K562 (cell line): ENCODE measurements at regions not wholly inside any gene's neighbourhood (a gene's known extent, or its start where the extent isn't known, plus 50 kb on each side); places are given as distances from the start of the nearest gene placed in this dataset.

Experiments used
- ATAC-seq: fragments of 200-7000 bp; cut with Tn5 transposase; 3 replicates; pipeline ENCODE4 v1.9.1; 2020; ENCODE audit warnings: moderate library complexity
- BruUV-seq: library from RNA; stranded (reverse); fragments of 400-500 nt; replicated peaks from 2 replicates; lab custom pipeline; 2021; lab: Mats Ljungman, UMichigan
- CTCF ChIA-PET: fragments of 300-600 bp; formaldehyde crosslinking; extraction: SDS; loops from one replicate; lab custom pipeline; 2021; ENCODE audit warnings: low intra/inter-chr PET ratio; lab: Yijun Ruan, JAX
- POLR2A ChIA-PET: fragments of 300-600, 350-650 bp; sonication (Branson Sonifier 250); formaldehyde crosslinking; extraction: SDS; loops from one replicate; lab custom pipeline; 2021; ENCODE audit warnings: antibody characterized with exemption, inconsistent platforms; lab: Yijun Ruan, JAX
- DNase-seq, 4 experiments: peaks; one replicate each; pipeline versions ENCODE4 v3.0.0 to v3.0.0-alpha.2; 2011 to 2018; ENCODE audit warnings: low spot score in 3 of 4, mixed read lengths in 3 of 4; ENCODE audit errors: extremely low read depth in 1 of 4
- FAIRE-seq: peaks from 2 replicates; lab custom pipeline; 2011; peaks lifted over from hg19 to GRCh38; lab: Jason Lieb, UNC
- H2AFZ ChIP-seq: 2 replicates; pipeline ENCODE4 v1.6.0; 2011; ENCODE audit warnings: low read depth, low read length, control low read depth, inconsistent platforms
- H3K27ac ChIP-seq: fragments of 200-600 bp; 3 replicates; pipeline ENCODE4 v1.8.0; 2011; ENCODE audit warnings: low read depth, mild to moderate bottlenecking, control low read depth, inconsistent platforms, low read length, moderate library complexity, mixed read lengths; ENCODE audit errors: extremely low read depth
- H3K27me3 ChIP-seq, 2 experiments: fragments of 300-600 bp in 1 of 2; 2 replicates in 1 of 2; 3 replicates in 1 of 2; pipeline versions ENCODE4 v1.6.0 to v1.8.0; 2011; ENCODE audit warnings: inconsistent platforms in 2 of 2, low read length in 2 of 2, mild to moderate bottlenecking in 1 of 2, mixed read lengths in 1 of 2, moderate library complexity in 1 of 2; ENCODE audit not compliant: control insufficient read depth in 2 of 2, insufficient read depth in 2 of 2
- H3K36me3 ChIP-seq: fragments of 300-600 bp; 3 replicates; pipeline ENCODE4 v1.8.0; 2011; ENCODE audit warnings: mild to moderate bottlenecking, low read length, inconsistent platforms; ENCODE audit not compliant: control insufficient read depth, insufficient read depth
- H3K4me1 ChIP-seq, 2 experiments: fragments of 200-600 bp in 1 of 2; replicated peaks in 1 of 2; 2 replicates in 1 of 2; 3 replicates in 1 of 2; pipeline versions ENCODE4 v1.5.1 to v1.8.0; 2011; ENCODE audit warnings: inconsistent platforms in 2 of 2, low read length in 2 of 2, mild to moderate bottlenecking in 1 of 2, mixed read lengths in 1 of 2, moderate library complexity in 1 of 2; ENCODE audit not compliant: control insufficient read depth in 2 of 2, insufficient read depth in 2 of 2
- H3K4me2 ChIP-seq: 2 replicates; pipeline ENCODE4 v1.6.1; 2011; ENCODE audit warnings: low read length, control low read depth, inconsistent platforms, mixed read lengths; ENCODE audit not compliant: insufficient read depth
- H3K4me3 ChIP-seq: fragments of 200-600 bp; sonication (generic), shearing (Covaris generic); 2 replicates; pipeline ENCODE4 v1.5.1; 2016; ENCODE audit warnings: control low read depth, inconsistent platforms
- H3K79me2 ChIP-seq: fragments of 200-600 bp; 3 replicates; pipeline ENCODE4 v1.8.0; 2011; ENCODE audit warnings: low read length, inconsistent platforms; ENCODE audit not compliant: control insufficient read depth, insufficient read depth
- H3K9ac ChIP-seq, 2 experiments: 2 replicates each; pipeline versions ENCODE4 v1.6.0 to v1.6.1; 2011; ENCODE audit warnings: low read depth in 2 of 2, low read length in 2 of 2, control low read depth in 1 of 2, inconsistent platforms in 1 of 2, mild to moderate bottlenecking in 1 of 2, mixed read lengths in 1 of 2; ENCODE audit not compliant: insufficient read depth in 1 of 2
- H3K9me1 ChIP-seq: one replicate; pipeline ENCODE4 v1.6.0; 2011; ENCODE audit warnings: inconsistent platforms, mild to moderate bottlenecking, low read length, moderate library complexity; ENCODE audit not compliant: control insufficient read depth, insufficient read depth
- H3K9me3 ChIP-seq: replicated peaks from 2 replicates; pipeline ENCODE4 v1.5.1; 2011; ENCODE audit warnings: low read depth, low read length, inconsistent platforms; ENCODE audit not compliant: control insufficient read depth, insufficient read depth
- H4K20me1 ChIP-seq: replicated peaks from 2 replicates; pipeline ENCODE4 v1.6.1; 2011; ENCODE audit warnings: low read length, inconsistent platforms, mixed read lengths; ENCODE audit not compliant: control insufficient read depth, insufficient read depth
- MYNN ChIP-seq, 2 experiments: sonication (generic); formaldehyde crosslinking in 1 of 2; IDR thresholded peaks; 2 replicates each; pipeline versions ENCODE4 v1.5.0 to v1.6.1; 2016 to 2020; ENCODE audit warnings: antibody characterized with exemption in 1 of 2, missing genetic modification reagents in 1 of 2
- POU5F1 ChIP-seq: fragments of 150-350 bp; IDR thresholded peaks from 2 replicates; pipeline ENCODE4 v1.6.1; 2014; ENCODE audit warnings: borderline replicate concordance, low read length, low read depth, mild to moderate bottlenecking; ENCODE audit not compliant: partially characterized antibody
- RNF219 ChIP-seq: fragments of 250-450 bp; sonication (Bioruptor Pico); IDR thresholded peaks from 2 replicates; pipeline ENCODE4 v1.5.0; 2022; ENCODE audit warnings: mild to moderate bottlenecking
- RREB1 ChIP-seq: fragments of 250-450 bp; sonication (Bioruptor Pico); IDR thresholded peaks from 2 replicates; pipeline ENCODE4 v1.4.0; 2020
- RUNX1 ChIP-seq: sonication (generic); IDR thresholded peaks from 2 replicates; pipeline ENCODE4 v1.6.1; 2016; ENCODE audit warnings: antibody characterized with exemption, low read depth
- SAFB ChIP-seq: fragments of 200-400 bp; formaldehyde crosslinking; IDR thresholded peaks from 2 replicates; pipeline ENCODE4 v1.6.1; 2017; ENCODE audit warnings: low read depth, low read length, borderline replicate concordance
- TAL1 ChIP-seq: fragments of 450-650 bp; IDR thresholded peaks from 2 replicates; pipeline ENCODE4 v1.6.1; 2016; ENCODE audit warnings: mild to moderate bottlenecking
- TEAD4 ChIP-seq, 2 experiments: sonication (generic) in 1 of 2; formaldehyde crosslinking in 1 of 2; IDR thresholded peaks; 2 replicates each; pipeline versions ENCODE4 v1.6.1 to v1.8.0; 2012 to 2022; ENCODE audit warnings: borderline replicate concordance in 1 of 2, inconsistent platforms in 1 of 2, low read length in 1 of 2, mild to moderate bottlenecking in 1 of 2, missing genetic modification reagents in 1 of 2
- ZFX ChIP-seq: sonication (generic); formaldehyde crosslinking; IDR thresholded peaks from 2 replicates; pipeline ENCODE4 v1.8.0; 2022; ENCODE audit warnings: mild to moderate bottlenecking, missing genetic modification reagents, moderate library complexity
- WGBS: fragments of 100-300 bp; shearing (Covaris generic); methylation state at CpG from one replicate; pipeline ENCODE4 v1.1.6; 2016; ENCODE audit warnings: low coverage, mixed read lengths; ENCODE audit not compliant: insufficient coverage; ENCODE audit errors: missing lambda C conversion rate; 5-methylcytosine and 5-hydroxymethylcytosine counted together
- in situ Hi-C: fragments of 300-500 bp; cut with MboI; formaldehyde crosslinking; loops from 4 replicates; pipeline ENCODE4 v1.15.0; 2018; ENCODE audit warnings: inconsistent platforms, mixed read lengths
- intact Hi-C: fragments of 100-400 bp; cut with micrococcal nuclease; formaldehyde crosslinking; loops from 2 replicates; pipeline ENCODE4 v1.14.2; 2022
- TF ChIP-seq, protein P1 (sequence below), 2 experiments: fragments of 450-650 bp in 1 of 2; IDR thresholded peaks; 2 replicates each; pipeline ENCODE4 v1.6.1; 2011 to 2017; ENCODE audit warnings: low read depth in 2 of 2, antibody characterized with exemption in 1 of 2, borderline replicate concordance in 1 of 2, low read length in 1 of 2, mild to moderate bottlenecking in 1 of 2, mixed read lengths in 1 of 2; ENCODE audit not compliant: control insufficient read depth in 1 of 2

GRCh38 chr4:188960411-188961093, 821.3 kb downstream of the TRIML1 start:
- Histone ChIP-seq H3K4me1 (no peaks in the 10 kb centered on the region), H2AFZ (no peak overlapping the region), H3K27me3 (no peaks in the 10 kb centered on the region), H3K27ac (no peak overlapping the region), H3K4me3 (no peak overlapping the region), H3K36me3 (no peaks in the 10 kb centered on the region), H3K9me1 (no peaks in the 10 kb centered on the region), H3K79me2 (no peaks in the 10 kb centered on the region), H4K20me1 (no peaks in the 10 kb centered on the region), H3K9me3 (no peaks in the 10 kb centered on the region), H3K9ac (no peak overlapping the region), H3K4me2 (no peak overlapping the region)
- BruUV-seq: no TSS peak
- intact Hi-C loops: no loop called here
- CTCF ChIA-PET: no interaction called here
- DNase-seq (no peak), FAIRE-seq (no peak), ATAC-seq (no peak)
- POLR2A ChIA-PET: no interaction called here
- in situ Hi-C loops: no loop called here
- 1% methylated on average over 4 of the region's 4 CpGs for WGBS
- TF ChIP-seq RREB1: no peak
- TF ChIP-seq RNF219 (CRISPR knock-in tag): no peak
- no peak for TF ChIP-seq MYNN (IDR thresholded peaks at IDR 0.05)
- no peak for TF ChIP-seq MYNN (CRISPR knock-in tag; IDR thresholded peaks at IDR 0.05)
- no peak for TF ChIP-seq POU5F1
- TF ChIP-seq, protein P1, sequence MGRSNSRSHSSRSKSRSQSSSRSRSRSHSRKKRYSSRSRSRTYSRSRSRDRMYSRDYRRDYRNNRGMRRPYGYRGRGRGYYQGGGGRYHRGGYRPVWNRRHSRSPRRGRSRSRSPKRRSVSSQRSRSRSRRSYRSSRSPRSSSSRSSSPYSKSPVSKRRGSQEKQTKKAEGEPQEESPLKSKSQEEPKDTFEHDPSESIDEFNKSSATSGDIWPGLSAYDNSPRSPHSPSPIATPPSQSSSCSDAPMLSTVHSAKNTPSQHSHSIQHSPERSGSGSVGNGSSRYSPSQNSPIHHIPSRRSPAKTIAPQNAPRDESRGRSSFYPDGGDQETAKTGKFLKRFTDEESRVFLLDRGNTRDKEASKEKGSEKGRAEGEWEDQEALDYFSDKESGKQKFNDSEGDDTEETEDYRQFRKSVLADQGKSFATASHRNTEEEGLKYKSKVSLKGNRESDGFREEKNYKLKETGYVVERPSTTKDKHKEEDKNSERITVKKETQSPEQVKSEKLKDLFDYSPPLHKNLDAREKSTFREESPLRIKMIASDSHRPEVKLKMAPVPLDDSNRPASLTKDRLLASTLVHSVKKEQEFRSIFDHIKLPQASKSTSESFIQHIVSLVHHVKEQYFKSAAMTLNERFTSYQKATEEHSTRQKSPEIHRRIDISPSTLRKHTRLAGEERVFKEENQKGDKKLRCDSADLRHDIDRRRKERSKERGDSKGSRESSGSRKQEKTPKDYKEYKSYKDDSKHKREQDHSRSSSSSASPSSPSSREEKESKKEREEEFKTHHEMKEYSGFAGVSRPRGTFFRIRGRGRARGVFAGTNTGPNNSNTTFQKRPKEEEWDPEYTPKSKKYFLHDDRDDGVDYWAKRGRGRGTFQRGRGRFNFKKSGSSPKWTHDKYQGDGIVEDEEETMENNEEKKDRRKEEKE (IDR thresholded peaks at IDR 0.05; ENCODE audit: borderline replicate concordance in 1 of 2, control insufficient read depth in 1 of 2, low read depth in 2 of 2, low read length in 1 of 2): no peak
- TF ChIP-seq RUNX1: no peak
- no peak for TF ChIP-seq ZFX (CRISPR knock-in tag)
- no peak for TF ChIP-seq TEAD4 (IDR thresholded peaks at IDR 0.05; ENCODE audit: low read length)
- TF ChIP-seq TEAD4 (CRISPR knock-in tag; IDR thresholded peaks at IDR 0.05; ENCODE audit: borderline replicate concordance): no peak
- TF ChIP-seq SAFB: no peak
- no peak for TF ChIP-seq TAL1
